ENCODE measurements at regions not wholly inside any gene's neighbourhood (a gene's known extent, or its start where the extent isn't known, plus 50 kb on each side); places are given as distances from the start of the nearest gene placed in this dataset.

DNA sequence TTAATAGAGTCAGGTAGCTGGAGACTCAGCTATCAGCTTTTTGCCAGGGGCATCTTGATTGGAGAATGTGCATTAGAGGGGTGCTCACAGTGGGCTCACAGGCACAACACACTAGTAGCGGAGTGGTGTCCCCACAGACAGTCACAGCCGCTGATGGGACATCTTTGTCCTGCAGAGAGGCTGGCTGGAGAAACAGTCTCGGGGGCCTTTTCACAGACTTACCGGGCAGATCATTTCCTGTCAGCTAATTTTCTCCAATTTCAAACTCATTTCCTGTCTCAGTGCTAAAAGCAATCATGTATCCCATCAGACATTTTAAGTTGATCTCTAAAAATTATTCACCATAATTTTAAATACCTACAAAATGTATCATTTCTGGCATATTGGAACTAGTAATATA lies 562.6 kb downstream of the DCDC2C start:
- no peak for DNase-seq

DNA sequence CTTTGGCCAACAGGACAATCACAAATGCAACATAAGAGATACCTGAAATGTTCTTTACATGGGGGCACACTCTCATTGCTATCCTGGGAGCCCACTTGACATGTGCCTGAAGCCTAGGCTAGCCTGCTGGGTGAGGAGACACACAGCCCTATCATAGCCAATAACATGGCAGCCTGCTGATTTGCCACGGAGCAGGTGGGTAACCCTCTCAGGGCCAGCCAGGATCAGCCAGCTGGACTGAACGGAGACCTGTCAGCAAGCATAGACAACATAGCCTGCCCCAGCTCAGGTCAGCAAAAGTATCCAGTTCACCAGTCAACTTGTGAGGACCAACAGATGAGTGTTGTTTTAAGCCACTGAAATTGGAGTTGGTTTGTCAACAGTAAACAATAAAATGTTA lies 566.5 kb downstream of the DCDC2C start:
- DNase-seq, result no peak

DNA sequence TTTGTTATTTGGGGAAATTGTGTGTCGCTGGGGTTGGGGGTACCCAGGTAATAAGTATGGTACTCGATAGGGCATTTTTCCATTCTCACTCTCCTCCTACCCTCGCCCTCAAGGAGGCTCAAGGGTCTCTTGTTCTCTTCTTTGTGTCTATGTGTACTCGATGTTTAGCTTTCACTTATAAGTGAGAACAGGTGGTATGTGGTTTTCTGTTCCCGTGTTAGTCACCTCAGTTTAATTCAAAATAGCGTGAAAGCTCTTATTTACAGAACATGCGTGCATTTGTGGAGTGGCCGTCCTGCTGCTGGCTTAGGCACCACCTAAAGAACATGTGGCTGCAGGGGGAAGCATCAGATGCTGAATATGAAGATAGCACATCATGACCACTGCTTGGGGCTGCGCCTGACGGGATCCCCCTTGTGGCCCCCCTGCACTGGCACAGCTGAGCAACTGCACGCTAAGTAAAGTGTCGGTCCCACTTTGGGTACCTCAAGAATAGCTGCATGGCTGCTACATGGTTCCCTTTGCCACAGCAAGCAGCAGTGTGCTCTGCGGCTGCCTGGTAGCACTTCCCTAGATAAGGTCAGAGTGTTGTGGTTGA lies 569.0 kb downstream of the DCDC2C start:
- DNase-seq, result no peak

DNA sequence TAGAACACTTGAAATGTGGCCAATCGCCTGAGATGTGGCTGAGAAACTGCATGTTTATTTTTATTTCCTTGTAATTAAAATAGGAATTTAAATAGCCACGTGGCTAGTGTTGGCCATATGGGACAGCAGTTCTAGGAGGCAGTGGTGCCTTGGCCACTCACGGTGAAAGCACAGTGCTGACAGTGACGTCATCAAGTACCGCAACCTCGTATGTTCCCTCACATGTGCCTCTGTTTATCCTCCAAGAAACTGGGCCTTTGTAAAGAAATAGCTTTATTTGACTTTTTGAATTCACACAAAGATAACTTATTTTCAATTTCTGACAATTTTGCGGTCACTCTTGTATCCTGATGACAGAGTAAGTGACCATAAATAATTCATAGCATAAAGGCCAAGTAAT lies 575.0 kb downstream of the DCDC2C start:
- DNase-seq, result no peak

DNA sequence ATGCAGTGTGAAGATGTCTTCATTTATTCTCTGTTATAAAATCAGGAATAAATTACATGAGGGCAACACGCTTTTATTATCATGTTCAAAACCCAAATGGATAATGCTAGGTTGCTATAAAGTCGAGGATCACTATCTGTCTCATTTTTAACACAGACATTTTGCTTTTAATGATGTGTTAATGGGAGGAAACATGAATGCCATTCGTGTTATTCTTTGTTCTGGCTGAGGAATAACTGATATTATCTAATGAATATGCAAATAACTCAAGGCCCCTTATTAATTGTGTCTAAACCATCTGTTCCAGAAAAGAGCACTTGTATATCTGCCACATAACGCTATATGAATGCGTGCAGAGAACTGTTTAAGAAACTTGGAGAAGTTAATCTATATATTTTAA lies 576.1 kb downstream of the DCDC2C start:
- DNase-seq, result no peak

DNA sequence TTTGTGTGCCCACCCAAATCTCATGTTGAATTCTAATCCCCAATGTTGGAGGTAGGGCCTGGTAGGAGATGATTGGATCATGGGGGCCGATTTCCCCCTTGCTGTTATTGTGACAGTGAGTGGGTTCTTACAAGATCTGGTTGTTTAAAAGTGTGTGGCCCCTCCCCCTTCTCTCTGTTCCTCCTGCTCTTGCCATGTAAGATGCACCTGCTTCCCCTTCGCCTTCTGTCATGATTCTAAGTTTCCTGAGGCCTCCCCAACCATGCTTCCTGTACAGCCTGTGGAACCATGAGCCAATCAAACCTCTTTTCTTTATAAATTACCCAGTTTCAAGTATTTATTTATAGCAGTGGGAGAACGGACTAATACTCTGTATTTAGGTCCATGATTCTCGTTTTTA lies 588.1 kb downstream of the DCDC2C start:
- DNase-seq, result no peak

DNA sequence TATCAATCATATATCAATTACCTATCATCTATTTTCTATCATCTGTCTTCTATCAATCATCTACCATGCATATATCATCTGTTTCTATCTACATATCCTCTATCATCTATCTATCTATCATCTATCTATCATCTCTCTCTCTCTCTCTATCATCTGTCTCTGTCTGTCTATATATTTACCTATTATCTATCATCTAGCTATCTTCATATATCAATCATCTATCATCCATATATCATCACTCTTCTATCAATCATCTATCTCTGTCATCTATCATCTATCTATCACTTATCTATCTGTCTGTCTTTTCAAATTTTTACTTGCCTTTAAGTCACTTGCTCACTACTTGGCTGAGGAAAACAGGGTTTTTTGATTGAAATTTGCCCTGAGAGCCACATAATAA lies 592.3 kb downstream of the DCDC2C start:
- DNase-seq, result no peak

DNA sequence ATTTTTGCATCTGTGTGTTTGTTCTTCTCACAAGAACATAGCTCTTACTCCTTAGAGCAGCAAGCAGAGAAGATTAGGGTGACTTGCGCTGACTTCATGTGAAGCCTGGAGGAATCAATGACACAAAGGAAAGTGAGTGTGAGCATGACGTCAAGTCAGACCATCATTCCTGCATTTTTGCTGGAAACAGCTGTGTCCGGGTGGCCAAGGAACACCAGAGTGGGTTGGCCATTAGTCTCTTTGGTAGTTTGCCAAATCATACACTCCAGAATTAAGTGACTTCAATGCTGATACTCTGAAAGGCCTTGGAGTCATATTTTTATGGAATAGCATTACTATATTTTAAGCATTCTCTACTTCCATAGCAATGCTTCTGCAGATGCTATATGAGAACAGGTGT lies 597.2 kb downstream of the DCDC2C start:
- DNase-seq, result no peak

DNA sequence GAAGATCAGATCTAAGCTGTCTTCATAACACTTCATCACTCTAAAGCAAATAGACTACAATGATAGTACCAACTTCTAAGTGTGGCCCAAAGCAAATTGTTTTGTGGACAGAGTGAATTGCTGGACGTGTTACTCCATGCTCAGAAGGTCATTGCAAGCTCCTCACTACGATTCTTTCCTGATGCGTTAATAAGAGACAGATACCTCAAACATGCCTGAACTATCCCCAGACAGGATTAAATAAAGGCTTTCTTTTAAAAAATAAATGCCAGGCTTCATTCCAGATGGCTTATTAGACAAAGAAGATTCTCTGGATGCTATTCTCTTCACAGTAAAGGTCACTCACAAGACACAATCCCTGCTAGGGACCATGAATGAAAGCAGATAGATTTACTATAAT lies 621.2 kb downstream of the DCDC2C start:
- no peak for DNase-seq

DNA sequence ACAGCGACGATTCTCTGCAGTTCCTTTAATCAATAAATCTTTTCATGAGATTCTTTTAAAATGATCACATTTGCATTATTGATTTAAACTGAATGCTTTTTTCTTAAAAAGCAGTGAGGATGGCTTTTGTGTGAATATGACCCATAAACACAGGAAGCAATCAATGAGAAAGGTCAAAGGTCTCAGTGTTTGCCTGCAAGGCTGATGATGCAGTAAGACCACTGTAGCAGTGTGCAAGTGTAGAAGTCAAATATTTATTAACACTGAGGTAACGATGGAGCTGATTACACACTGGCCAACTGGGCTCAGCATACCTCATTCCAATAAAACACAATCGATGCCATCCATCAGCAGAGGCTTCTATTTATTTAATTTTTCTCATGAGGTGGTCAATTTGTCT lies 633.5 kb downstream of the DCDC2C start:
- no peak for DNase-seq

DNA sequence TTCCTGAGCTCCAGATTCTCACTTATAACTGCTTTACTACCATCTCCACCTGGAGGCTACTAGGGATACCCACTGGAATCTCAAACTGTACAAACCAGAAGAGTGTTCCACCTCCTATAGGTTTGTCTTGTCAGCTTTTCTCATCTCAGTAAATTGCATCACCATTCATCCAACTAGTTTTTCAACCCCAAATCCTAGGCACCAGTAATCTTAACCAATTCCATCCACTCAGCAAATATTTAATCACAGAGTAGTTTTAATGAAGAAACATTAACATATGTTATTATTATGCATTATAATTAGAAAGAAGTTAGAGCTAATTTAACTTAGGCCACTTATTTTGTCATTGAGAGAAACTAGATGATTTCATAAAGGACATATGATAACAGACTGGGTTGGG lies 635.0 kb downstream of the DCDC2C start:
- DNase-seq, result no peak

DNA sequence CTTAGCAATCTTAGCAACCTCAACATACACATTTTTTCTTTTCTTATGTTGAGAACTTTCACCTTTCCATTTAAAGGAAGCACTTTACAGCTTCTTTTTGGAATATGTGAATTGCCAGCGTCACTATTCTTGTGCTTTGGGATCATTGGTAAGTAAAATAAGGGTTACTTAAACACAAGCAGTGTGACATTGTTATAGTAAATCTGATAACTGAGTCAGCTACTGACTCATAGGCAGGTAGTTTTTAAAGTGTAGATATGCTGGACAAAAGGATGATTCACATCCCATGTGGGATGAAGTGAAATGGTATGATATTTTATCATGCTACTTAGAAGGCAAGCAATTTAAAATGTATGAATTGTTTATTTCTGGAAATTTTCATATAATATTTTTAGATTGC lies 637.2 kb downstream of the DCDC2C start:
- no peak for DNase-seq

DNA sequence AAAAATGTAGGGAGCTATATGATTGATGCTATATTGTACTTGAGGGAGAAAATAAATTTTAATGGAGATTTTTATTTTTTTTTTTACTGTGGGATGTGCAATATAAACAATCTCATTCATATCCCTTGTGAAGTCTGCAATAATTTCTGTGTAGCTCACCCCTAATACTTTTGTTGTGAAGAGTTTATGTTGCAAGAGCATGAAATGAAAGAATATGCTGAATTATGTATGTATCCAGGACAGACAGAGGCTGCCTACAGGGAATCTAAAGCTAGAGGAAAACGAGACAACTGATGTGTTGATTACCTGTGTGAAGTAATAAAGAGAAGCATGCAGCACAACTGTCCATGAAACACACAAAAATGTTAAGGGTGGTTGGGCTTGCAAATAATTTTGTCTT lies 643.3 kb downstream of the DCDC2C start:
- DNase-seq, result no peak

DNA sequence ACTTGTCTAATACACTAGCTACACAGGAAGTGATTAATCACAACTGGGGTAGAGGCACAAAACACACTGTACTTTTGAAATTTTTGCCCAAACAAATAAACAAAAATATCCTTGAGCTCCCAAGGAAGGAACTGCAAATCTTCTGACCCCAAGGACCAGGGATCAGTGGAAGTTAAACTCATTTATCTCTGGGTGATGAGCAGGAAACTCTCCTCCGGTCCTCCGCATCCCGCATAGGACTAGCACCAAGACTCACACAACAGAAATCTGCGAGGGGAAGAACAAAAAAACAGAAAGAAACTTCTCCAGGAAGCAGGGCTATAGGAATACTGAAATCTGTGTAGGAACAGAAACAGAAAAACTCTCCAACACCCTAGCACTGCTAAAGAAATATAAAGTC lies 650.3 kb downstream of the DCDC2C start:
- DNase-seq, result no peak

DNA sequence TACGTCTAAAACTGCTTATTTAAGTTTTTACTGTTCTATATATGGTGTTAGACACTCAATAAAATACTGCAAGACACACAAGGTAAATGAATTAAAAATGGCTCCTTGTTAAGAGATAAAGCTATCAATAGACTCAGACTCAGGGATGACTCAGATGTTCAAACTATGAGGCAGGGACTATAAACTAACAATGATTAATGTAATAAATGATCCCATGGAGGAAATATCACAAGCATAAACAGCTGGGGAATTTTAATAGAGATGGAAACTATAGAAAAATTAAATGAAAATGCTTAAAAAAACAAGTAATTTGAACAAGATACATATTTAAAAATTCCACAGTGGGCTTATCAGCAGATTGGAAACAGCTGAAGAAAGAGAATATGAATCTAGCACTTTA lies 650.8 kb downstream of the DCDC2C start:
- no peak for DNase-seq

DNA sequence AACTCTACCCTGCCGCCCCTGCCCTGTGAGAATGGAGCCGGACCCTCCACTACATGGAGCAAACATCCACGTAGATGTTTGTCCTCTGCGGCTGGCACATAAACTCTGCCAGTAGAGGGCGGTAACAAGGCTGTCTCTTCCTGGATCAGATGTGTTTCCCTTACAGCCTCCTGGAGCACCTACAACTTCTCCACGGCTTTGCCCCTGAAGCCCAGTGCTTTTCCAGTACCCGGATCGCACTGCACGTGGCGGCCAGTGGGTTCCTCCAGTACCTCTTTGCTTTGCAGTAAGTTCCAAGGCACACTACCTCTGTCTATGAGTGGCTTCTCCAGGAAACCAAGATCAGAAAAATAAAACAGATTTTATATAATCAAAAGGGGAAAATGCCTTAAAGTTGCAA lies 651.3 kb downstream of the DCDC2C start:
- peak; percentile 5 for DNase-seq

DNA sequence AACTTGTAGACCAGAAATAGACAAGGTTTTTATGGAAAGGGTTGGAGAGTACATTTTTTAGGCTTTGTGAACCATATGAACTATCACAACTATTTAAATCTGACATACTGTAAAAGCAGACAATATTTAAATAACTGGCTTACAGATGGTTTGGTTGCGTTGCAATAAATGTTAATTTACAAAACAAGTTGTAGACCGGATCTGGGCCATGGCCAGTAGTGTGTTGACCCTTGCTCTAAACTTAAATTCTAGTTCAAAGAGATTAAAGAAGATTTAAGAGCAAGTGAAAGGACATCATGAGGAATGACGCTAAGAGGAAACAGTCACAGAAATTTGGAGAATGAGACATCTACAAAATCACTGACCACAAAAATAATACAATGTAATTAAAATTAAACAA lies 652.7 kb downstream of the DCDC2C start:
- DNase-seq, result no peak

DNA sequence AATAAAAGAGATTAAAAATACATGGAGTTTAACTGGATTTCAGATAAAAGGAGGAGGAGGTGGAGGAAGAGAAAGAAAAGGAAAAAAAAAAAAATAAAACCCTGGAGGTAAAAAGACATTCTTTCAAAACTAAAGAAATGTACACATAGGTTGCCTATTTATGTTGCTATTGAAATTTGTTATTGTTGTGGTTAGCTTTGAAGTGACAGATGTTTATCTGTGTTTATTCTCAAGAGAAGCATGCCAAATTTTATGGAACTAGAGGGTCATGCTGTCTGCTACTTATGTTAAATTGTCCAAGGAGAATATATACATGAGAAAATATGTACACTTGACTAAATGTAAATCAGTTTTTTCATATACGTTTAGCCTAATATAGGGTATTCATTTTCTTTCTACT lies 653.2 kb downstream of the DCDC2C start:
- no peak for DNase-seq

DNA sequence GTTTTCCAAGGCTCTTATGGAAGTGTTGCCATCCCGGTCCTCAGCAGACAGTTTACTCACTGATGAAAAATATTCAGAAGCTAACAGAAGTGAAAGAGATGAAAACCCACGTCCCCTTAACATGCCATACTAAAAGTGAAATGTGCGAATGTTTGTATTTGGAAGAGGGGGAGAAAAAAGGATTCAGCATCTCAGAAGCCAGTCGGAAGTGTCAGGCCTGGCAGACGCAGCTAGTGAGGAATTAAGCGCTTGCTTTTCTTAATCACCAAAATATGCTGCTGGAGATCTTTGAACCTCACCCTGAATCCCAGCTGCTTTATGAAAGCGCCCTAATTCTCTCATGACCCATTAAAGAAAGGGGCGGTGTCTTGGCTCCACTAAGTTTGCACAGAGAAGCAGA lies 653.7 kb downstream of the DCDC2C start:
- DNase-seq, result no peak

DNA sequence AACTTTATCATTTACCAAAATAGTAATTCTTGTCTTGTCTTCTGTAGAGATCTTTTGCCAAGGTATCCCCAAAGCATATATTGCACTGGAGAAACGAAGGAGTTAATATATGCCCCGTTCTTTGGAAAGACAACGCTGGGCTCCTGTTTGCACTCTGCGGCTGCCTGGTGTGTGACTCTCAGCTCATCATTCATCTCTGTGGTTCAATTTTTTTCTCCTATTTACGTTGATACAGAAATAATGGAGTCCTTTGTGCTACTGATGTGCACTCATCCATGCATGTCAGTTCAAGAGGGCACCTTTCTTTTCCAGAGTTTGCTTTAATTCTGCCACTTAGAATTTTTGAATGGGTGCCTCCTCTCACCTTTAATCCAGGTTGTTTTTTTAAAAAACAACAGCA lies 655.5 kb downstream of the DCDC2C start:
- DNase-seq, result no peak

DNA sequence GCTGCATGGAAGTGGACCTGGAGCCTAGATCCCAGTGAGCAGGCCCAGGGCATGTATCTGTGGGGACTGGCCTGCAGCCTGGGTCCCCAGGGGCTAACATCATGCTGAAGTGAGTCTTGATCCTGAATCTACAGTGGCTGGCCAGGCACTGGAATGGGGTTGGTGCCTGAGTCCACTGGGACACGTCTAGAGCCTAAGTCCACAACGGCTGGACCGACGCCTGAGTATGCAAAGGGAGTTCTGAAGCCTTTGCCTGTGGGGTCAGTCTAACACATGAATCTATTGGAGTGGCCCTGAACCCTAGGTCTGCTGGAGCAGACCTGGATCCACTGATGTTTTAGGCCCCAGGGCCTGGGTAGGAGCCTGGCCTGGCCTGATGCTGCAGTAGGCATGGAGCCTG lies 665.5 kb downstream of the DCDC2C start:
- DNase-seq, result no peak

DNA sequence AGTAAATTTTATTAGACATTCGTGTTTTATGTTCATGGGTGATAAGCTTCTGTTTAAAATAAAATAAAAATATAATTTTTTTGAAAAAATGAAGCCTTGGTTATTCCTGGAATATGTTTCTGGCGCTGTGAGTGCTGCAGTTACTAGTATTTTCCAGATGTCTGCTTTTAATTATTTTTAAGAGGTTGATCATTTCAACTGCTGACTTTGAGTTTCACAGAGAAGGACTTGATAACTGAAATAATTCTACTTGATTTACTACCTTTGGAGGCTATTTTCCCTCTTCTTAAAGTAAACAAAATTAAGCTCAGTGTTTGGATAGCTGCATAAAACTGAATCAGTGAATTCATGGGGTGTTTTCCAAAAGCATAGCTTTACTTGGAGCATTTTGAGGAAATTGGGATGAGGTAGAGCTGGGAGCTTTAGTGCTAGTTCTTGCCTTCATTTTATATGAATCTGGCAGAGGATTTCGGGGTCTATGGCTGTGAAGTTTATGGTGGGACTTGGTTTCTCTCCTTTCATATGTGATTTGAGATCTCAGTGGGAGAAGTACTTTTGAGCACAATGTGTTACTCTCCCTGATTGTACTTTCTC lies 666.5 kb downstream of the DCDC2C start:
- no peak for DNase-seq

DNA sequence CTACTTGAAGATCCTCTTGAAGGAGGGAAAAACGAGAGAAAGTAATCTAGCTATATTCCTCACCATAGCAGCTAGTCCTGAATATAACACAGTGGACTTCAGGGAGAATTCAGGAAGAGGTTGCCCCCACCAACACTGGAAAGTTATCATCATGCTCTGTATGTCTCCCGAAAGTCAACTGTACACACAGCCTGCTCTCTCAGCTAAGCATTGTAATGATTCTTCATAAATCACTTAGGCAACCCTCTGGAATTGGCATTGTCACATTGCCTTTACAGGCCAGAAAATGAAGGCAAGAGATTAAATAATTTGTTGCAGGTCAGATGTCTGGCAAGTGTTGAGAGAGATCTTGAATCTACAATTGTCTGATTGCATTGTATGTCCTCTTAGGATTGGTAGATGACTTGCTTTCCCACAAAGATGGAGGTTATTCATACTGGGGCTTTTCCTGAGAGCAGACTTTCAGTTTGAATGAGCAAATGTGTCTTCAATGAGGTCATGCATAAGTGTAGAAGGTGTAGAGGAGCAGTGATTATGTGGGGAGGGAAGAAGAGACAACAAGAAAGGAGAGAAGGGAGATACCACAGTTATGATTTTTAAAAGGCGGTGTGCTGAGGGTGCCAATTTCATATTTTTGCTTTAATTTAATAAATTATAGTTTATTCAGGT lies 667.2 kb downstream of the DCDC2C start:
- no peak for DNase-seq

DNA sequence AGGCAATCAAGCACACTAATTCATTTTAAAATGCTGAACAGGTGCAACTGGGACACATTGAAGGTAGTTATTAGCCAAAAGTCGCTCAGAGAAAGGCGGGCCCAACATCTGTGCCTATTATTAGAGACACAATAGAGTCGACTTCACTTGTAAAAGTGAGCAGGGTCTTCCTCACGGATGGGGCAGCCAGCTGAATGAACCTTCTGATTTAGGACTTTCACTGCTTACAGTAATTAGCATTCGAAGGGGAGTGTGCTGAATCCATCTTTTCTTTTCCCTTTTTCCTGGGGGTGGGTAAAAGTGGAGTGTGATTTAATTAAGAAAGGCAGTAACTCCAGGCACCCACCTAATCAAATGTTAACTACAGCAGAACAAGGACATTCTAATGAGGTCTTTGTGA lies 677.7 kb downstream of the DCDC2C start:
- DNase-seq, result no peak

DNA sequence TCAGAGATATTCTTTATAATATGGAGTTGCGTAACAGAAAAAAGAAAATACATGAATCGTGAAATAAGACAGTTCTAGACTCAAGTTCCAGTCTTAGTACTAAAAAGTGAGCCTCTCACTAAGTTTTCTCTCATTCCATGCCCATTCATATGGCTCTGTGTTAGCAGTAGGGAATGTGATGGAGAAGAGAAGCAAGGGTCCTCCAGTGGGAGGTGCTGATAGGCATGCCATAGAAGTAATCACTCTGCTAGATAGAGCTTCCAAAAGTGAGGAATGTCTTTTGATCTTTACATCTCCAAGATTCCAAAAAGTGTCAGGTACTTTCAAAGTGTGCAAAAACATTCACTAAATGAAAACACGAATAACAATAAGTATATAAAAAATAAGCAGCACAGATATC lies 678.4 kb downstream of the DCDC2C start:
- DNase-seq, result no peak
